NT2/D1 (cell line): ENCODE measurements at regions not wholly inside any gene's neighbourhood (a gene's known extent, or its start where the extent isn't known, plus 50 kb on each side); places are given as distances from the start of the nearest gene placed in this dataset.

Experiments used
- SUZ12 ChIP-seq: IDR thresholded peaks from 2 replicates; pipeline ENCODE4 v1.6.1; 2011; ENCODE audit not compliant: insufficient read length, insufficient read depth; ENCODE audit errors: extremely low read depth
- ZNF274 ChIP-seq: IDR thresholded peaks from 2 replicates; pipeline ENCODE4 v1.6.1; 2011; ENCODE audit warnings: mild to moderate bottlenecking, low read depth, low read length

GRCh38 chr11:90449606-90450005 is 226.8 kb upstream of the CHORDC1 start:
- TF ChIP-seq ZNF274 (no peak), SUZ12 (no peak)
